Hindlimb muscle (tissue), 1 donor: ENCODE measurements at regions not wholly inside any gene's neighbourhood (a gene's known extent, or its start where the extent isn't known, plus 50 kb on each side); places are given as distances from the start of the nearest gene placed in this dataset.

ENCODE experiments used
- DNase-seq: peaks from one replicate; pipeline ENCODE4 v3.0.0-alpha.2; 2013

- no peak for DNase-seq
Observed at GRCh38 chr6:165910184-165910966, 247.3 kb upstream of the PDE10A start.

- no peak for DNase-seq
Observed at GRCh38 chr6:165906736-165907135, 243.7 kb upstream of the PDE10A start.

- no peak for DNase-seq
Observed at GRCh38 chr6:165905744-165906143, 242.7 kb upstream of the PDE10A start.

GRCh38 chr6:165900970-165901369 is 237.9 kb upstream of the PDE10A start:
- no peak for DNase-seq

GRCh38 chr6:165899611-165900010 is 236.6 kb upstream of the PDE10A start:
- DNase-seq, result no peak

GRCh38 chr6:165895421-165896165 is 232.6 kb upstream of the PDE10A start:
- DNase-seq, result no peak

GRCh38 chr6:165894171-165894825 is 231.3 kb upstream of the PDE10A start:
- no peak for DNase-seq

GRCh38 chr6:165893431-165893830 is 230.4 kb upstream of the PDE10A start:
- no peak for DNase-seq

- no peak for DNase-seq
Observed at GRCh38 chr6:165891320-165891719, 228.3 kb upstream of the PDE10A start.

- DNase-seq, result no peak
Observed at GRCh38 chr6:165890404-165890735, 227.3 kb upstream of the PDE10A start.

- peak; percentile 48 for DNase-seq
Observed at GRCh38 chr6:165889636-165890403, 226.8 kb upstream of the PDE10A start.

GRCh38 chr6:165886169-165886568 is 223.1 kb upstream of the PDE10A start:
- DNase-seq, result no peak

GRCh38 chr6:165884813-165885765 is 222.0 kb upstream of the PDE10A start:
- peak; percentile 79 for DNase-seq

- DNase-seq, result no peak
Observed at GRCh38 chr6:165883851-165884640, 221.0 kb upstream of the PDE10A start.

- no peak for DNase-seq
Observed at GRCh38 chr6:165881806-165882205, 218.8 kb upstream of the PDE10A start.

- peak; percentile 51 for DNase-seq
Observed at GRCh38 chr6:165880686-165881085, 217.6 kb upstream of the PDE10A start.

GRCh38 chr6:165877773-165878172 is 214.7 kb upstream of the PDE10A start:
- DNase-seq, result no peak

- no peak for DNase-seq
Observed at GRCh38 chr6:165877192-165877591, 214.2 kb upstream of the PDE10A start.

- peak; percentile 90 for DNase-seq
Observed at GRCh38 chr6:165876588-165876987, 213.5 kb upstream of the PDE10A start.

- no peak for DNase-seq
Observed at GRCh38 chr6:165875946-165876345, 212.9 kb upstream of the PDE10A start.

GRCh38 chr6:165873976-165874375 is 210.9 kb upstream of the PDE10A start:
- DNase-seq, result no peak
